Cerebellar cortex (tissue), 1 donor: ENCODE measurements at regions not wholly inside any gene's neighbourhood (a gene's known extent, or its start where the extent isn't known, plus 50 kb on each side); places are given as distances from the start of the nearest gene placed in this dataset.
A peak's percentile ranks its signal among the peaks of the same experiment; 100 is the strongest.

Experiments
- DNase-seq: peaks from one replicate; pipeline ENCODE4 v3.0.0-alpha.2; 2015; ENCODE audit warnings: low spot score

- DNase-seq: no peak
These were observed 152.5 kb upstream of the TLL1 start for GRCh38 chr4:165720411-165721082.

- DNase-seq: no peak
These were observed 151.2 kb upstream of the TLL1 start for GRCh38 chr4:165721815-165722214.

GRCh38 chr4:165723051-165723795, 149.8 kb upstream of the TLL1 start:
- no peak for DNase-seq

DNA sequence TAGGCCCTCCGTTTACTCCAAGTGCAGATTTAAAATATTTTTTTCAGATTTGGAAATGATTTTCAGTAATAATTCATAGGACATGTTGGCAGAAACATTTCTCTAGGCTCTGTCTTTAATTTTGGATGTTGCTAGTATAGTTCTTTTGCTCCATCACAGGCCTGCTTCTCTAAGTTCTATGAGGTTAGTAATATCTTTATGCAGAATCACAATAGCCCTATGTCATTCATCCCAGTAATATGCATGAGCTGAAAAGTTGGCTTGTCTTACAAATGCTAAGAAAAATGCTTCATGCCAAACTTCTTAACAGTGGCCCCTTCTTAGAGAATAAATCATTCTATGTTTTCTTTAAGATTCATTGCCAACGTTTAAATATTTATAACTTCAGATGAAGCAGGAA, 148.3 kb upstream of the TLL1 start:
- no peak for DNase-seq

DNA sequence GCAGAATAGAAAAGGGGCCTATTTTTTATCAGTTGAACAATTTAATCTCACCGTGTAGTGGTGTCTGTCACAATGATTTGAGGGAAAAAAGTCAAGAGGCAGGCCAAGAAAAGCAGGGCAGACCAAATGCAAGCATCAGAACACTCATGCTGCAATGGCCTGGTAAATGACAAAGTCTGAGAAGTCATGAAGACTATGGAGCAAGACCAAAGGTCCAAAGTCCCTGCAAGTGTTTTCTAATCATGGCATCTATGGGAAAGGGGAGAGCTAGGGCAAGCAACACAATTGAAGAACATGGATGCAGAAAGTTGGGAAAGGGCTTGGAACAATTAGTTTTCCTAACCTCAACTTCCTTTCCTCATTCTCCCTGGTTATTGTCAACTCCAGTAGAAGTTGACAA, 147.7 kb upstream of the TLL1 start:
- no peak for DNase-seq

DNA sequence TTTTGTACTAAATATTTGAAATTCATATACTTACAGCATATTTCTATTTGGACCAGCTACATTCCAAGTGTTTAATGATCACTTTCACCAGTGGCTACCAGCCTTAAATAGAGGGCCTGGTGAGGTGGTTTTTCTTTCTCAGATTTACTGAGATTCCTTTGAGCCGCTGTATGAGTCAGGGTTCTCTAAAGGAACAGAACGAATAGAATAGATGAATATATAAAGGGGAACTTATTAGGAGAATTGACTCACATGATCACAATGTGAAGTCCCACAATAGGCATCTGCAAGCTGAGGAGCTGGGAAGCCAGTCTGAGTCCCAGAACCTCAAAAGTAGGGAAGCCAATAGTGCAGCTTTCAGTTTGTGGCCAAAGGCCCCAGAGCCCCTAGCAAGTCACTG, 146.2 kb upstream of the TLL1 start:
- DNase-seq: no peak

GRCh38 chr4:165737309-165737972, 135.6 kb upstream of the TLL1 start:
- DNase-seq: no peak

DNA sequence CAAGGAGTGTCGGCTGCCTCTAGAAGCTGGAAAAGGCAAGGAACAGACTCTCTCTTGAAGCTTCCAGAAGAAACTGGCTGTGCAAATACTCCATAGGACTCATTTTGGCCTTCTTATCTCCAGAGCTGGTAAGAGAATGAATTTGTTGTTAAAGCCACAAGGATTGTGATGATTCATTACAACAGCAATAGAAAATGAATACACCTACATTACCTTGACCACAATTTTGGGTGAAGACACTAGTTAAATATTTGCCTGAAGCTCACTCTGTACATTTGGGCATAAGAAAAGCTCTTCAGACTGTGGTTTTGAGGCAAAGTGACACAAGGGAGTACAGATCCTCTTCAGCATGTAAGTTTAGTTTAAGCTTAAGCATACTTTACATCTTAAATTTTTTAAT, 134.5 kb upstream of the TLL1 start:
- DNase-seq: no peak

- peak; percentile 61 for DNase-seq
These were observed 132.1 kb upstream of the TLL1 start for GRCh38 chr4:165740911-165741310.

- DNase-seq: no peak
These were observed 129.6 kb upstream of the TLL1 start for GRCh38 chr4:165743422-165743821.

- DNase-seq: no peak
These were observed 128.7 kb upstream of the TLL1 start for GRCh38 chr4:165744370-165744769.

DNA sequence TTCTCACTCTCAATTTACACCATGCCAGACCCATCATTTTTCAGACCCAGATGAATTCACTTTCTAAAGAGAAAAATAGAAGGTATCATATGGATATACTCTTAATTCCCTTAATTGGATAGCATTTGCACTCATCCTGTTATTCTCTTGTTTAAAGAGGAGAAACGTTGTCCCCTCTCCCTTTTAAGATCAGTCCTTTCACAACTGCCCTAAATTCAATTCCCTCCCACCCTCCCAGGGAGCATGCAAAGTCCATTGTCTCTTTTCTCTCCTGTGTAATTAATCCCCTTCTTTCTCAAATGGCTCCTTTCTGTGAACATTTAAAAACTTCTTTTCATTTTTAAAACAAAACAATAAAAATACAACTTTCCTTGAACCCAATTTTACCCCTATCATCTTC, 124.7 kb upstream of the TLL1 start:
- DNase-seq: no peak

DNA sequence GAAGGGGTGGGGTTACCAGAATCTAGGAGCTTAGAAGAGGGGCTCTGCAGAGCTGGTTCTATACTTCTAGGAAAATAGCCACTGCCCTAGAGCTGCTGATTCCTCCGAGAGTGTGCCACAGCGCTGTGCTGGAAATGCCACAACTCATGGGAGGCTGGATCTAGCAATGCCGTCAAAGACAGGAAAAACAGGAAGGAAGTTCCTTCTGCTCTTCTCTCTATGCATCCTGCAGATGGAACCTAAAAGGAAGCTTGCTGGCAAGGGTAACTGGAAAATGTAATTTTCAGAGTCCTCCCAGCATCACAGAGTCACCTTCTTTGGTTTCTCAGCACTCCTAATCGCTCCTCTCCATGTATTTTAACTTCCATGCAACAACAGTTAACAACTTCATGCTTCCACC, 121.2 kb upstream of the TLL1 start:
- no peak for DNase-seq

GRCh38 chr4:165754664-165755063, 118.4 kb upstream of the TLL1 start:
- DNase-seq: peak; percentile 58

DNA sequence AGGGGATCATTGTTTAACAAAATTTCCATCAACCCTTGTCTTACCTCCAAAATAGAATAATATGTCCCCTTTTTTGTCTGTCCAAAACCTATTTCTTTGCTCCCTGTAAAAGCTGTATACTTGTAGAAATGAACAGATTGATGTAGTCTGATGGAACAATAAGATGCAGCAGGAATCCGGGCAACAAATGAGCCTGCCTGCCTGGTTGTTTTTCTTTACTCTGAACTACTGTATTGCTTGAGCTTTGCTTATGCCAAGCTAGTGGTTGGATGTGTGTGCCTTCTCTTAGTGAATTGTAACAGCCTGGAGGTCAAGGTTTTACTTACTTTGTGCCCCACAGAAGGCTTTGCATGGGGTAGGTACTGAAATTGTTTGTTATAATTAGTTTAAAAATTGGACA, 116.2 kb upstream of the TLL1 start:
- DNase-seq: peak; percentile 86

- peak; percentile 53 for DNase-seq
These were observed 115.6 kb upstream of the TLL1 start for GRCh38 chr4:165757451-165757850.

GRCh38 chr4:165758086-165758485, 115.0 kb upstream of the TLL1 start:
- DNase-seq: no peak

DNA sequence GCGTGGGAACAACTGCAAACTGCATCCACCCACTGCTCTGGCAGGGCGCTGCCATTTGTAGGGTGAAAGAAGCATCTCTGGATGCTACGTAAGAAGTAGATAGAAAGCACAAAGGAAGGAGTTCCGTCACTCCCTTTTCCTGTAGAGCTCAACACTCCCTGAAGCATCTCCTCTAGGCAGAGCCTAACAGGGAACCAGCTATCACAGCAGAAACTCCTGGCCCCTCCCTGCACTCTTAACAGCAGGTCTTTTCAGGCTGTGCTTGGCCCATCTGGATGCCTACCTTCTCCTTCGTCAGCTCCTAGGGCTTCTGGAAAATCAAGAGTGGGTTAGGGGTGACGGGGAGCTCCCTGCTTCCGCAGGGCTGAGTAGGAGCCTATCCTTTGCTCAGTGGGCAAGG, 112.9 kb upstream of the TLL1 start:
- no peak for DNase-seq

DNA sequence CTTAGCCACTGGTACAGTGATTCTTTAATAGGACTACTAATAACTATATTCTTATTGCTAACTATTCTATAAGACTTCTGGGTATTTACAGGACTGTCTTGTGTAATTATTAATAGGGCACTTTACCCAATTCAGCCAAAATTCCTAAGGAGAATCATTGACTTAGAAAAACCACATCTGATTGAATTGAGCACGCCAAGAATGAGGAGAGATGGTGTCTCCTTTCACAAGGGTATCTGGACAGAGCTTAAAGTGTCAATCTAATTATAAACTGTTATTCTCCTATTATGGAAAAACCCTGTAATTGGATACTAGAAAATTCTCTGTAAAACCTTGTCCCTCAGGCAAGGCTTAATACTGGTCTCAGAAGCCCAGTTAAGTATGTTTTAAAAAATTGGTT, 111.1 kb upstream of the TLL1 start:
- peak; percentile 32 for DNase-seq

- no peak for DNase-seq
These were observed 109.4 kb upstream of the TLL1 start for GRCh38 chr4:165763640-165764039.

DNA sequence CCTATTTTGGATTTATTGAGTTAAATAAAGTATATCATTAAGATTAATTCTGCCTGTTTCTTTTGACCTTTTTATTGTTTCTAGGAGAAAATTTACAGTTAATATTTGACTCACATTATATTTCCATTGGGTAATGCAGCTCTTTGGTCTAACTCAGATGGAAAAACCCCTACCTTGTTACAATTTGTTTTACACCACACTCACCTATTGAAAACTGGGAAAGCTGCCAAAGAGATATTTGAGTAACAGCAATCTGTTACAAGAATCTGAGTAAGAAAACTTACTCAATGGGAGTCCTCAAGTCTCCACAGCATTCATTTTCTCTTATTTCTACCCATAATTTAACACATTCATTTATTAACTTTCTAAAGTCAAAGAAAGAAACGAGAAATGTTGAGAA, 108.0 kb upstream of the TLL1 start:
- DNase-seq: peak; percentile 38

GRCh38 chr4:165766018-165766417, 107.0 kb upstream of the TLL1 start:
- no peak for DNase-seq

DNA sequence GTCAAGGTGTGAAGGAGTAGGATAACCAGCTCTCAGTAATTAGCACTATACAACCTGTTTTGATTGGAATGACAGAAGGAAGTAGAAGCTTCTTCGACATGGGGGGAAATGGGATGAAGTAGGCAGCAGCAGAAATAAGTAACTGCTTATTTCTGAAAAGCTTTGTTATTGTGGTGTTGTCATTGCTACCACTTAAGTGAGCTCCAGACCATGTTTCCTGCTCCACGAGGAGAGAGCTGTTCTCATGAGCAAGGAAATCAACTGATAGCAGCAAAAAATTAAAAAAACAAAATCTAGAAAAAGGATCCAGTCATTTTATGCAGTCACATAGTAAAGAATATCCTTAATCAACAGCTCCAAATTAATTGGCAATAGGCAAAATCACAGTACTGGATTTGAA, 106.1 kb upstream of the TLL1 start:
- DNase-seq: no peak
